PFSK-1 (cell line): ENCODE measurements at regions not wholly inside any gene's neighbourhood (a gene's known extent, or its start where the extent isn't known, plus 50 kb on each side); places are given as distances from the start of the nearest gene placed in this dataset.

Experiments
- FOXP2 ChIP-seq: optimal IDR thresholded peaks from 2 replicates; pipeline ENCODE3; 2011; ENCODE audit warnings: borderline replicate concordance, control low read depth, inconsistent platforms; ENCODE audit not compliant: insufficient read depth; ENCODE audit errors: extremely low read length, extremely low read depth
- POLR2AphosphoS5 ChIP-seq: IDR thresholded peaks from 2 replicates; pipeline ENCODE4 v1.6.1; 2012; ENCODE audit warnings: low read depth, mild to moderate bottlenecking, control low read depth, low read length, moderate library complexity
- REST ChIP-seq, 2 experiments: IDR thresholded peaks; 2 replicates each; pipeline versions ENCODE4 v1.6.1 to v1.8.0; 2011 to 2012; ENCODE audit warnings: low read depth in 2 of 2, low read length in 2 of 2, control low read depth in 1 of 2, inconsistent platforms in 1 of 2, mild to moderate bottlenecking in 1 of 2, moderate library complexity in 1 of 2; ENCODE audit not compliant: insufficient read depth in 1 of 2
- SIN3A ChIP-seq: IDR thresholded peaks from 2 replicates; pipeline ENCODE4 v1.6.1; 2012; ENCODE audit warnings: mild to moderate bottlenecking, low read length, moderate library complexity, borderline replicate concordance; ENCODE audit not compliant: insufficient read depth
- TAF1 ChIP-seq: IDR thresholded peaks from 2 replicates; pipeline ENCODE4 v1.6.1; 2012; ENCODE audit warnings: low read length, control low read depth, borderline replicate concordance; ENCODE audit not compliant: insufficient read depth

- TF ChIP-seq SIN3A (no peak), REST (IDR thresholded peaks at IDR 0.05; ENCODE audit: insufficient read depth in 1 of 2, low read depth in 2 of 2, low read length in 2 of 2) (no peak), TAF1 (no peak), POLR2AphosphoS5 (no peak)
Measured at GRCh38 chr6:156065849-156066248, 610.2 kb upstream of the NOX3 start.

- TF ChIP-seq TAF1 (no peak), REST (IDR thresholded peaks at IDR 0.05; ENCODE audit: insufficient read depth in 1 of 2, low read depth in 2 of 2, low read length in 2 of 2) (no peak), POLR2AphosphoS5 (no peak), SIN3A (no peak), FOXP2 (no peak)
Measured at GRCh38 chr6:156062091-156062563, 606.5 kb upstream of the NOX3 start.

GRCh38 chr6:156061465-156061864 is 605.8 kb upstream of the NOX3 start:
- no peak for TF ChIP-seq SIN3A
- no peak for TF ChIP-seq TAF1
- no peak for TF ChIP-seq FOXP2
- no peak for TF ChIP-seq POLR2AphosphoS5
- TF ChIP-seq REST (IDR thresholded peaks at IDR 0.05; ENCODE audit: insufficient read depth in 1 of 2, low read depth in 2 of 2, low read length in 2 of 2), result no peak

GRCh38 chr6:156060013-156060412 is 604.4 kb upstream of the NOX3 start:
- no peak for TF ChIP-seq FOXP2
- no peak for TF ChIP-seq REST (IDR thresholded peaks at IDR 0.05; ENCODE audit: insufficient read depth in 1 of 2, low read depth in 2 of 2, low read length in 2 of 2)
- TF ChIP-seq TAF1, result no peak
- no peak for TF ChIP-seq POLR2AphosphoS5
- no peak for TF ChIP-seq SIN3A

- TF ChIP-seq POLR2AphosphoS5, result no peak
- TF ChIP-seq SIN3A, result no peak
- no peak for TF ChIP-seq TAF1
- TF ChIP-seq REST (IDR thresholded peaks at IDR 0.05; ENCODE audit: insufficient read depth in 1 of 2, low read depth in 2 of 2, low read length in 2 of 2), result no peak
- no peak for TF ChIP-seq FOXP2
Measured at GRCh38 chr6:156058356-156058755, 602.7 kb upstream of the NOX3 start.
